ENCODE measurements at regions not wholly inside any gene's neighbourhood (a gene's known extent, or its start where the extent isn't known, plus 50 kb on each side); places are given as distances from the start of the nearest gene placed in this dataset.

DNA sequence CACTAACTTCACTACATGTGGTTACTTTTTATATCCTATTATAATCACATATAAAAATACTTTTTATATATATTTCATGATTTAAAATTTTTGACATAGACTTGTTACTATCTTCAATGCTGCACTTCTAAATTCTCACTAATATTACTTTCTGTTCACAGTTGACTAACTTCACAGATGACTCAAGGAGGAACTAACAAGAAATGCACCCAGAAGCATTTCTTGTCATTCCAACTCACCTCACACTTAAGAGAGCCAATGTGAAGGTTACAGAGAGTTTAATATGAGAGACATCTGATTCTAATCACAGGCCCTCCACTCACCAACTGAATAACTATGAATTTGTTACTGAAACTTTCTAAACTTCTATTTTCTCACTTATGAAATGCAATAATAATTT, 399.8 kb upstream of the SLC8A1 start:
- intact Hi-C loops (cut with micrococcal nuclease; ENCODE audit: unreplicated experiment), result no loop called here
- ChIA-PET RAD21 (ENCODE audit: unreplicated experiment) (no interaction called here), SMC1A (ENCODE audit: uncharacterized antibody, unreplicated experiment) (no interaction called here), POLR2A (no interaction called here), CTCF (no interaction called here)
- no peak overlapping the region for H2AFZ ChIP-seq (ENCODE audit: control insufficient read depth, low read depth, low read length)
- no TSS peak for BruUV-seq (replicated peaks)
- in situ Hi-C loops (cut with MboI), result no loop called here
- no peak overlapping the region for H3K4me3 ChIP-seq
- FAIRE-seq, result peak; percentile 7
- H3K27ac ChIP-seq (ENCODE audit: control insufficient read depth, insufficient read depth), result no peak overlapping the region
- H3K4me1 ChIP-seq (ENCODE audit: control insufficient read depth, insufficient read depth, low read length), result no peaks in the 10 kb centered on the region
- H3K9me3 ChIP-seq (replicated peaks; ENCODE audit: control insufficient read depth, insufficient read depth, low read length), result no peaks in the 10 kb centered on the region
- no peak overlapping the region for H3K4me2 ChIP-seq (ENCODE audit: control insufficient read depth, insufficient read depth)
- no peaks in the 10 kb centered on the region for H4K20me1 ChIP-seq (ENCODE audit: control insufficient read depth, insufficient read depth)
- H3K9ac ChIP-seq (ENCODE audit: control insufficient read depth, insufficient read depth, low read length), result no peak overlapping the region
- H3K79me2 ChIP-seq (ENCODE audit: control insufficient read depth, insufficient read depth, low read length), result no peaks in the 10 kb centered on the region
- H3K27me3 ChIP-seq (replicated peaks in 1 of 2; ENCODE audit: control insufficient read depth in 2 of 2, insufficient read depth in 2 of 2, low read length in 1 of 2), result no peaks in the 10 kb centered on the region
- no peaks in the 10 kb centered on the region for H3K36me3 ChIP-seq (ENCODE audit: control insufficient read depth in 2 of 2, insufficient read depth in 2 of 2, low read length in 1 of 2)
- ATAC-seq, result no peak
- no peak for DNase-seq (ENCODE audit: low read depth, low spot score)
- no peak for TF ChIP-seq ZZZ3 (IDR thresholded peaks at IDR 0.05; ENCODE audit: control insufficient read depth, insufficient read length, low read depth)
- TF ChIP-seq, protein P1, sequence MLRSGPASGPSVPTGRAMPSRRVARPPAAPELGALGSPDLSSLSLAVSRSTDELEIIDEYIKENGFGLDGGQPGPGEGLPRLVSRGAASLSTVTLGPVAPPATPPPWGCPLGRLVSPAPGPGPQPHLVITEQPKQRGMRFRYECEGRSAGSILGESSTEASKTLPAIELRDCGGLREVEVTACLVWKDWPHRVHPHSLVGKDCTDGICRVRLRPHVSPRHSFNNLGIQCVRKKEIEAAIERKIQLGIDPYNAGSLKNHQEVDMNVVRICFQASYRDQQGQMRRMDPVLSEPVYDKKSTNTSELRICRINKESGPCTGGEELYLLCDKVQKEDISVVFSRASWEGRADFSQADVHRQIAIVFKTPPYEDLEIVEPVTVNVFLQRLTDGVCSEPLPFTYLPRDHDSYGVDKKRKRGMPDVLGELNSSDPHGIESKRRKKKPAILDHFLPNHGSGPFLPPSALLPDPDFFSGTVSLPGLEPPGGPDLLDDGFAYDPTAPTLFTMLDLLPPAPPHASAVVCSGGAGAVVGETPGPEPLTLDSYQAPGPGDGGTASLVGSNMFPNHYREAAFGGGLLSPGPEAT (IDR thresholded peaks at IDR 0.05; ENCODE audit: low read depth), result no peak
- TF ChIP-seq PAX5 (IDR thresholded peaks at IDR 0.05; ENCODE audit: borderline replicate concordance, low read depth, low read length), result no peak
- no peak for TF ChIP-seq TAF1 (IDR thresholded peaks at IDR 0.05; ENCODE audit: borderline replicate concordance, low read depth, low read length)
- TF ChIP-seq, protein P2, sequence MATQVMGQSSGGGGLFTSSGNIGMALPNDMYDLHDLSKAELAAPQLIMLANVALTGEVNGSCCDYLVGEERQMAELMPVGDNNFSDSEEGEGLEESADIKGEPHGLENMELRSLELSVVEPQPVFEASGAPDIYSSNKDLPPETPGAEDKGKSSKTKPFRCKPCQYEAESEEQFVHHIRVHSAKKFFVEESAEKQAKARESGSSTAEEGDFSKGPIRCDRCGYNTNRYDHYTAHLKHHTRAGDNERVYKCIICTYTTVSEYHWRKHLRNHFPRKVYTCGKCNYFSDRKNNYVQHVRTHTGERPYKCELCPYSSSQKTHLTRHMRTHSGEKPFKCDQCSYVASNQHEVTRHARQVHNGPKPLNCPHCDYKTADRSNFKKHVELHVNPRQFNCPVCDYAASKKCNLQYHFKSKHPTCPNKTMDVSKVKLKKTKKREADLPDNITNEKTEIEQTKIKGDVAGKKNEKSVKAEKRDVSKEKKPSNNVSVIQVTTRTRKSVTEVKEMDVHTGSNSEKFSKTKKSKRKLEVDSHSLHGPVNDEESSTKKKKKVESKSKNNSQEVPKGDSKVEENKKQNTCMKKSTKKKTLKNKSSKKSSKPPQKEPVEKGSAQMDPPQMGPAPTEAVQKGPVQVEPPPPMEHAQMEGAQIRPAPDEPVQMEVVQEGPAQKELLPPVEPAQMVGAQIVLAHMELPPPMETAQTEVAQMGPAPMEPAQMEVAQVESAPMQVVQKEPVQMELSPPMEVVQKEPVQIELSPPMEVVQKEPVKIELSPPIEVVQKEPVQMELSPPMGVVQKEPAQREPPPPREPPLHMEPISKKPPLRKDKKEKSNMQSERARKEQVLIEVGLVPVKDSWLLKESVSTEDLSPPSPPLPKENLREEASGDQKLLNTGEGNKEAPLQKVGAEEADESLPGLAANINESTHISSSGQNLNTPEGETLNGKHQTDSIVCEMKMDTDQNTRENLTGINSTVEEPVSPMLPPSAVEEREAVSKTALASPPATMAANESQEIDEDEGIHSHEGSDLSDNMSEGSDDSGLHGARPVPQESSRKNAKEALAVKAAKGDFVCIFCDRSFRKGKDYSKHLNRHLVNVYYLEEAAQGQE (IDR thresholded peaks at IDR 0.05; ENCODE audit: low read depth, low read length), result no peak
- TF ChIP-seq ESRRA (IDR thresholded peaks at IDR 0.05; ENCODE audit: low read length), result no peak
- TF ChIP-seq SIN3A (IDR thresholded peaks at IDR 0.05; ENCODE audit: low read depth, low read length), result no peak
- TF ChIP-seq, protein P3, sequence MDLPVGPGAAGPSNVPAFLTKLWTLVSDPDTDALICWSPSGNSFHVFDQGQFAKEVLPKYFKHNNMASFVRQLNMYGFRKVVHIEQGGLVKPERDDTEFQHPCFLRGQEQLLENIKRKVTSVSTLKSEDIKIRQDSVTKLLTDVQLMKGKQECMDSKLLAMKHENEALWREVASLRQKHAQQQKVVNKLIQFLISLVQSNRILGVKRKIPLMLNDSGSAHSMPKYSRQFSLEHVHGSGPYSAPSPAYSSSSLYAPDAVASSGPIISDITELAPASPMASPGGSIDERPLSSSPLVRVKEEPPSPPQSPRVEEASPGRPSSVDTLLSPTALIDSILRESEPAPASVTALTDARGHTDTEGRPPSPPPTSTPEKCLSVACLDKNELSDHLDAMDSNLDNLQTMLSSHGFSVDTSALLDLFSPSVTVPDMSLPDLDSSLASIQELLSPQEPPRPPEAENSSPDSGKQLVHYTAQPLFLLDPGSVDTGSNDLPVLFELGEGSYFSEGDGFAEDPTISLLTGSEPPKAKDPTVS (IDR thresholded peaks at IDR 0.05; ENCODE audit: low read depth, low read length), result no peak
- TF ChIP-seq STAT1 (conservative IDR thresholded peaks at IDR 0.05), result no peak
- TF ChIP-seq BMI1 (IDR thresholded peaks at IDR 0.05; ENCODE audit: borderline replicate concordance), result no peak
- no peak for TF ChIP-seq FOS (IDR thresholded peaks at IDR 0.05; ENCODE audit: borderline replicate concordance, extremely low read depth, insufficient read length)
- TF ChIP-seq IRF4 (IDR thresholded peaks at IDR 0.05; ENCODE audit: low read depth, low read length), result no peak
- no peak for TF ChIP-seq RAD21 (IDR thresholded peaks at IDR 0.05; ENCODE audit: insufficient read depth, low read depth, low read length)
- TF ChIP-seq CBFB (IDR thresholded peaks at IDR 0.05; ENCODE audit: low read depth), result no peak
- TF ChIP-seq, protein P4, sequence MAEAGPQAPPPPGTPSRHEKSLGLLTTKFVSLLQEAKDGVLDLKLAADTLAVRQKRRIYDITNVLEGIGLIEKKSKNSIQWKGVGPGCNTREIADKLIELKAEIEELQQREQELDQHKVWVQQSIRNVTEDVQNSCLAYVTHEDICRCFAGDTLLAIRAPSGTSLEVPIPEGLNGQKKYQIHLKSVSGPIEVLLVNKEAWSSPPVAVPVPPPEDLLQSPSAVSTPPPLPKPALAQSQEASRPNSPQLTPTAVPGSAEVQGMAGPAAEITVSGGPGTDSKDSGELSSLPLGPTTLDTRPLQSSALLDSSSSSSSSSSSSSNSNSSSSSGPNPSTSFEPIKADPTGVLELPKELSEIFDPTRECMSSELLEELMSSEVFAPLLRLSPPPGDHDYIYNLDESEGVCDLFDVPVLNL (IDR thresholded peaks at IDR 0.05; ENCODE audit: low read depth, low read length), result no peak
- no peak for TF ChIP-seq POLR2AphosphoS5 (IDR thresholded peaks at IDR 0.05; ENCODE audit: low read length)

Measured in GM12878 (cell line).